ENCODE measurements at regions not wholly inside any gene's neighbourhood (a gene's known extent, or its start where the extent isn't known, plus 50 kb on each side); places are given as distances from the start of the nearest gene placed in this dataset.

- Mint-ChIP-seq H3K9me3 (peaks cover 0 to 6% (median 3%) of the 10 kb centered on the region in 8 donors), H3K27ac (no peak overlapping the region), H3K27me3 (no peaks in the 10 kb centered on the region), H3K4me3 (no peak overlapping the region), H3K36me3 (no peaks in the 10 kb centered on the region), H3K4me1 (no peaks in the 10 kb centered on the region)
- Histone ChIP-seq H3K9me3 (ENCODE audit: control insufficient read depth in 1 of 2, low read length in 2 of 2) (no peaks in the 10 kb centered on the region), H3K36me3 (ENCODE audit: insufficient read depth, low read length) (no peaks in the 10 kb centered on the region), H3K4me3 (ENCODE audit: low read length in 2 of 2) (no peak overlapping the region), H3K27me3 (ENCODE audit: insufficient read depth, low read length) (no peaks in the 10 kb centered on the region), H3K27ac (ENCODE audit: low read depth, low read length) (no peak overlapping the region), H3K4me1 (ENCODE audit: insufficient read depth, low read length) (no peaks in the 10 kb centered on the region)
- CTCF ChIA-PET (ENCODE audit: partially characterized antibody): no interaction called here
- POLR2A ChIA-PET (ENCODE audit: partially characterized antibody): no interaction called here
- intact Hi-C loops (cut with micrococcal nuclease): no loop called here
- DNase-seq: no peak
These were observed 408.7 kb upstream of the TCF4 start for GRCh38 chr18:55996717-55997116.

GRCh38 chr18:55990186-55990585, 402.2 kb upstream of the TCF4 start:
- ChIA-PET POLR2A (ENCODE audit: partially characterized antibody) (no interaction called here), CTCF (ENCODE audit: partially characterized antibody) (no interaction called here)
- H3K9me3 Mint-ChIP-seq: peaks cover 0 to 15% (median 4%) of the 10 kb centered on the region in 8 donors
- H3K9me3 ChIP-seq (ENCODE audit: control insufficient read depth in 1 of 2, low read length in 2 of 2): peaks cover 0 to 7% of the 10 kb centered on the region in 2 donors
- H3K36me3 ChIP-seq (ENCODE audit: insufficient read depth, low read length): no peaks in the 10 kb centered on the region
- no peak overlapping the region for H3K4me3 ChIP-seq (ENCODE audit: low read length in 2 of 2)
- H3K27me3 Mint-ChIP-seq: no peaks in the 10 kb centered on the region
- H3K4me1 ChIP-seq (ENCODE audit: insufficient read depth, low read length): no peaks in the 10 kb centered on the region
- no peaks in the 10 kb centered on the region for H3K4me1 Mint-ChIP-seq
- H3K27me3 ChIP-seq (ENCODE audit: insufficient read depth, low read length): no peaks in the 10 kb centered on the region
- intact Hi-C loops (cut with micrococcal nuclease): no loop called here
- H3K4me3 Mint-ChIP-seq: no peak overlapping the region
- no peak overlapping the region for H3K27ac Mint-ChIP-seq
- H3K27ac ChIP-seq (ENCODE audit: low read depth, low read length): no peak overlapping the region
- H3K36me3 Mint-ChIP-seq: no peaks in the 10 kb centered on the region
- no peak for DNase-seq

GRCh38 chr18:55988537-55988936, 400.5 kb upstream of the TCF4 start:
- no peak overlapping the region for H3K4me3 Mint-ChIP-seq
- peaks cover 0 to 7% of the 10 kb centered on the region in 2 donors for H3K9me3 ChIP-seq (ENCODE audit: control insufficient read depth in 1 of 2, low read length in 2 of 2)

GRCh38 chr18:55983433-55983832, 395.4 kb upstream of the TCF4 start:
- peaks cover 2 to 19% (median 9%) of the 10 kb centered on the region in 8 donors for H3K9me3 Mint-ChIP-seq
- H3K27me3 Mint-ChIP-seq: no peaks in the 10 kb centered on the region
- DNase-seq: no peak
- Histone ChIP-seq H3K36me3 (ENCODE audit: insufficient read depth, low read length) (no peaks in the 10 kb centered on the region), H3K27ac (ENCODE audit: low read depth, low read length) (no peak overlapping the region), H3K9me3 (ENCODE audit: control insufficient read depth in 1 of 2, low read length in 2 of 2) (peaks cover 0 to 6% of the 10 kb centered on the region in 2 donors), H3K4me1 (ENCODE audit: insufficient read depth, low read length) (no peaks in the 10 kb centered on the region), H3K27me3 (ENCODE audit: insufficient read depth, low read length) (no peaks in the 10 kb centered on the region), H3K4me3 (ENCODE audit: low read length in 2 of 2) (no peak overlapping the region)
- no peaks in the 10 kb centered on the region for H3K36me3 Mint-ChIP-seq
- no peaks in the 10 kb centered on the region for H3K4me1 Mint-ChIP-seq
- no peak overlapping the region for H3K4me3 Mint-ChIP-seq
- CTCF ChIA-PET (ENCODE audit: partially characterized antibody): no interaction called here
- H3K27ac Mint-ChIP-seq: no peak overlapping the region
- POLR2A ChIA-PET (ENCODE audit: partially characterized antibody): no interaction called here
- intact Hi-C loops (cut with micrococcal nuclease): no loop called here

More at GRCh38 chr18:55988537-55988936, 400.5 kb upstream of the TCF4 start:
- no peak overlapping the region for H3K27ac Mint-ChIP-seq
- intact Hi-C loops (cut with micrococcal nuclease): no loop called here
- H3K9me3 Mint-ChIP-seq: peaks cover 5 to 18% (median 9%) of the 10 kb centered on the region in 8 donors
- CTCF ChIA-PET (ENCODE audit: partially characterized antibody): no interaction called here
- Histone ChIP-seq H3K27ac (ENCODE audit: low read depth, low read length) (no peak overlapping the region), H3K4me3 (ENCODE audit: low read length in 2 of 2) (no peak overlapping the region), H3K4me1 (ENCODE audit: insufficient read depth, low read length) (no peaks in the 10 kb centered on the region), H3K36me3 (ENCODE audit: insufficient read depth, low read length) (no peaks in the 10 kb centered on the region), H3K27me3 (ENCODE audit: insufficient read depth, low read length) (no peaks in the 10 kb centered on the region)
- POLR2A ChIA-PET (ENCODE audit: partially characterized antibody): no interaction called here
- no peak for DNase-seq
- no peaks in the 10 kb centered on the region for H3K27me3 Mint-ChIP-seq
- no peaks in the 10 kb centered on the region for H3K36me3 Mint-ChIP-seq
- no peaks in the 10 kb centered on the region for H3K4me1 Mint-ChIP-seq

GRCh38 chr18:55982992-55983391, 395.0 kb upstream of the TCF4 start:
- Mint-ChIP-seq H3K9me3 (peaks cover 2 to 15% (median 7%) of the 10 kb centered on the region in 8 donors), H3K4me1 (no peaks in the 10 kb centered on the region), H3K36me3 (no peaks in the 10 kb centered on the region), H3K27ac (no peak overlapping the region), H3K27me3 (no peaks in the 10 kb centered on the region), H3K4me3 (no peak overlapping the region)
- CTCF ChIA-PET (ENCODE audit: partially characterized antibody): no interaction called here
- peaks cover 0 to 2% of the 10 kb centered on the region in 2 donors for H3K9me3 ChIP-seq (ENCODE audit: control insufficient read depth in 1 of 2, low read length in 2 of 2)
- no peak overlapping the region for H3K27ac ChIP-seq (ENCODE audit: low read depth, low read length)
- intact Hi-C loops (cut with micrococcal nuclease): no loop called here
- POLR2A ChIA-PET (ENCODE audit: partially characterized antibody): no interaction called here
- H3K4me3 ChIP-seq (ENCODE audit: low read length in 2 of 2): no peak overlapping the region
- H3K36me3 ChIP-seq (ENCODE audit: insufficient read depth, low read length): no peaks in the 10 kb centered on the region
- no peak for DNase-seq
- no peaks in the 10 kb centered on the region for H3K27me3 ChIP-seq (ENCODE audit: insufficient read depth, low read length)
- H3K4me1 ChIP-seq (ENCODE audit: insufficient read depth, low read length): no peaks in the 10 kb centered on the region

GRCh38 chr18:55981712-55982475, 393.9 kb upstream of the TCF4 start:
- no peak overlapping the region for H3K27ac Mint-ChIP-seq
- H3K9me3 ChIP-seq (ENCODE audit: control insufficient read depth in 1 of 2, low read length in 2 of 2): no peaks in the 10 kb centered on the region
- no peaks in the 10 kb centered on the region for H3K36me3 Mint-ChIP-seq
- no peaks in the 10 kb centered on the region for H3K4me1 Mint-ChIP-seq
- H3K9me3 Mint-ChIP-seq: peaks cover 2 to 12% (median 5%) of the 10 kb centered on the region in 8 donors
- no peaks in the 10 kb centered on the region for H3K27me3 Mint-ChIP-seq
- ChIA-PET POLR2A (ENCODE audit: partially characterized antibody) (no interaction called here), CTCF (ENCODE audit: partially characterized antibody) (no interaction called here)
- no peaks in the 10 kb centered on the region for H3K27me3 ChIP-seq (ENCODE audit: insufficient read depth, low read length)
- no peaks in the 10 kb centered on the region for H3K36me3 ChIP-seq (ENCODE audit: insufficient read depth, low read length)
- no peak overlapping the region for H3K4me3 Mint-ChIP-seq
- DNase-seq: no peak
- intact Hi-C loops (cut with micrococcal nuclease): no loop called here
- no peaks in the 10 kb centered on the region for H3K4me1 ChIP-seq (ENCODE audit: insufficient read depth, low read length)
- no peak overlapping the region for H3K4me3 ChIP-seq (ENCODE audit: low read length in 2 of 2)
- H3K27ac ChIP-seq (ENCODE audit: low read depth, low read length): no peak overlapping the region

DNA sequence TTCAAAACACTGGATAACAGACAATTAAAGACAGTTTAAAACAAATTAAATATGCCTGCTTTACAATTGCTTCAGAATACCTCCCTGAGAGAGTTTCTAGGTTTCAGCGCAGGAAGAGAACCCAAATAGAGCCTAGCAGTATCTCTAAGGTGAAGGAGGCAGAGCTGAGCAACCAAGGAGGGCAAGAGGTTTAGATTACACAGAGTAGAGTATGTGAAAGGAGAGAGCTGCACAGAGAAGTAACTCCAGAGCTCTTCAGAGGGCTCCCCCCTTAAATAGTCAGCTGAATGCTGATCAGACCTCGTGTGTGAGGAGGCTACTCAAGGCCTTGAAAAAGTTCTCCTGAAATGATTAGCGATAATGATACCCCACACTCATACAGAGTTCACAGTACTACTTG, 386.5 kb upstream of the TCF4 start:
- H3K4me1 ChIP-seq (ENCODE audit: insufficient read depth, low read length): no peaks in the 10 kb centered on the region
- H3K27me3 ChIP-seq (ENCODE audit: insufficient read depth, low read length): no peaks in the 10 kb centered on the region
- DNase-seq: no peak
- ChIA-PET POLR2A (ENCODE audit: partially characterized antibody) (no interaction called here), CTCF (ENCODE audit: partially characterized antibody) (no interaction called here)
- no peak overlapping the region for H3K27ac ChIP-seq (ENCODE audit: low read depth, low read length)
- Mint-ChIP-seq H3K27ac (no peak overlapping the region), H3K9me3 (peaks cover 0 to 10% (median 6%) of the 10 kb centered on the region in 8 donors), H3K4me1 (no peaks in the 10 kb centered on the region), H3K27me3 (no peaks in the 10 kb centered on the region), H3K36me3 (no peaks in the 10 kb centered on the region), H3K4me3 (no peak overlapping the region)
- intact Hi-C loops (cut with micrococcal nuclease): no loop called here
- no peak overlapping the region for H3K4me3 ChIP-seq (ENCODE audit: low read length in 2 of 2)
- no peaks in the 10 kb centered on the region for H3K9me3 ChIP-seq (ENCODE audit: control insufficient read depth in 1 of 2, low read length in 2 of 2)
- H3K36me3 ChIP-seq (ENCODE audit: insufficient read depth, low read length): no peaks in the 10 kb centered on the region
